DMS153 treated with DMSO at 0.1 percent for 48 hours (cell line): ENCODE measurements at regions not wholly inside any gene's neighbourhood (a gene's known extent, or its start where the extent isn't known, plus 50 kb on each side); places are given as distances from the start of the nearest gene placed in this dataset.

ENCODE experiments used
- DNase-seq: peaks from one replicate; lab custom pipeline; 2025; ENCODE audit not compliant: unreplicated experiment; lab: John Stamatoyannopoulos, UW

GRCh38 chr22:46065691-46066454 lies 84.5 kb upstream of the PPARA start:
- DNase-seq: no peak

DNA sequence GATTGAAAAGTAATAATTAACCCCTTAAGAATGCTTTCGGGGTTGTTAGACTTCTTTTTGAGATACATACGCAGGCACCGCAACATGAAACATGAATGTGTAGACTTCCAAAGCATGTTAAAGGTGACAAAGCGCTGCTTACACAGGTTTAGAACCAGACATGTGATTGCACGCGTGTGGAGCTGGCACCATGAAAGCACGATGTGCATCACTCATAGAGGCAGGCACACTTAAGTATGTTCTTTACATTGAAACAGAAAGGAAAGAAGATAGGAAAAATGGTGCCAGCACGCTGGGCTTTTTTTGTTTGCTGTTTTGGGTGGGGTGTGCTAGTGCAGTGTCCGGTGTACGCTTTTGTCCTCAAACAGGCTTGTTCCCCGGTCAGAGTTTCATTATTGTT lies 83.6 kb upstream of the PPARA start:
- DNase-seq: no peak

DNA sequence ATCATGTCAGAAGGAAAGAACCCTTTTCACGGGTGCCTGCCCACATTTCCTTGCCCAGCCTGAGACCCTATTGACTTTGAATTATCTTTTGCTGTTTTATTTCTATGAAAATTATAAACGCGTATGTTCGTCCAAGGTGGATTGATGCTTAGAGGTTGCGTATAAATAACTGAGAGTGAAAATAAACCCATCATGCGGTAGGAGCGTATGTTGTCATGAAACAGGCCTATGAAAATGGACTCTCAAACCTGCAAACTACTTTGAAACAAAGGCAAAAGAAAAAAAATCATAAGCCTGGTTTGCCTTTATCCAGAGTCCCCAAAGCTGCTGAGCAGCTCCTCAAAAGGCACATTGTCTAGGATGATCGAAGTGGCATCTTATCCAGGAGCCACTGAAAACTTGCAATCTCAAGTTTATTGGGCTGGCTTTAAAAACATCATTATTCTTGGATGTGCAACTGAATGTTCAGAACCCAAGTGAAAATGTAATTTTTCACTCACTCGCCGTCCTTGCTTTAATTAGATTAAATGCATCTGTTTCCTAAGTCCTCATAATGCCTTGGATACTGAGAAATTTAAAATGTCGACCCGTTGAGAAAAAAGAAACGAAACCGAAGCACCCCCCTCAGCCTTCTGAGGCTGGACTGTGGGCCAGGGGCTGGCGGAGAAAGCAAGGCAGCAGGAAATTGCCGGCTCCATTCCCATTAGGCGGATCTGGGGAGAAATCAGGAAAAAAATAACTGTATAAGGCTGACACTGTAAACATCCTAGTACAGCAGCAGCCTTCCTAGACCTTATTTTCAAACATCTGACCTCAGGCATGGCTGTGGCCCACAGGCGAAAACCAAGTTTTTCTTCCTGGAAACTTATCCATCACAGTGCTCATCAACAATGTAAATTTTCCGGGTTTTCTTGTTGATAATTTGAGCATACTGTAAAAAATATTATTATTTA lies 82.9 kb upstream of the PPARA start:
- DNase-seq: no peak

DNA sequence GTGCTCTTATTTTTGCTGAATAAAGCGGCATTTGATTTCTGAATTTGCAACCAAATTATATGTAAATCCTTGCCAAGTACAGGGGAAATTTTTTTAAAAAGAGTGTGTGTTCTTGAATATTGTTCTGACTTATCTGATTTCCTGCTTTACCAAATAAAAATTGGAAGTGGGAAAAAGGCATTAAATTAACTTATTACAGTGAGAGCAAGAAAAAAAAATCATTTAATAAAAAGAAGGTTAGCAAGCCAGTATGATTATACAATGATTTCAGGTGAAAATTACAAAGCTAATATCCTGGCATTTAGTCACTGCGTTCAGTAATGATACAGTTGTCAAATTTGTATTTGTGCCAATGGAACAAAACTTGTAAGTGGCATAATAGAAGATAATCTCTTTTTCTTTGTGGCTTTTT lies 82.1 kb upstream of the PPARA start:
- no peak for DNase-seq

- no peak for DNase-seq
These were observed 81.5 kb upstream of the PPARA start for GRCh38 chr22:46068593-46069491.

DNA sequence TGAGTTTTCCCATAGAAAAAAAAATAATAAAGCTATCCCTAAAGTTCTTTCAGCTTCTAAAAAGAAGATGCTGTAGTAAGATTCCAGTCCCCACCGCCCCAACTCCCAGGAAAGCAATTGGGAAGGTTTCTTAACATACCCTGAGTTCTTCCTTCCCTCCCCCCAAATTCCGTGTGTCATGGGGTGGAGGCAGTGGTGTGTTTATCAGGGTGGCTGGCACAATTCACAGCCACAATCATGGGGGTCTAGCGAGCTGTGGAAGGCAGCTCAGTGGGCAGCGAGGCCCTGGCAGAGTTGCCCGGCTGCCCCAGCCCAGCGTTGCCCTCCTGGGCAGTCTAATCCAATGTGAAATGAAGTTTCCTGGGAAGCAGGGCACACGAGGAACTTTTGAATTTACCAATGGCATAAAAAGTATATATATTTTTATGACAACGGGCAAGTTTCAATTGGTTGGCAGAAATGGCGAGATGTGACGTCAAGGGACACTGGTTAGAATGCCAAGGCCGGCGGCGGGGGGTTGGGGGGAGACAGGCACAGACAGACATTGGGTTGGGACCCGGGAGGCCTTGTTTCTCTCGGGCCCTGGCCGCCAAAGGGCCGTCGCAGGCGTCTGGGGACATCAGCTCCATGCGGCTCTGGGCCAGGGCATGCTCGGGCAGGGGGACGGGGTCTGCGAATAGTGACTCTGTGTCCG lies 80.7 kb upstream of the PPARA start:
- no peak for DNase-seq

DNA sequence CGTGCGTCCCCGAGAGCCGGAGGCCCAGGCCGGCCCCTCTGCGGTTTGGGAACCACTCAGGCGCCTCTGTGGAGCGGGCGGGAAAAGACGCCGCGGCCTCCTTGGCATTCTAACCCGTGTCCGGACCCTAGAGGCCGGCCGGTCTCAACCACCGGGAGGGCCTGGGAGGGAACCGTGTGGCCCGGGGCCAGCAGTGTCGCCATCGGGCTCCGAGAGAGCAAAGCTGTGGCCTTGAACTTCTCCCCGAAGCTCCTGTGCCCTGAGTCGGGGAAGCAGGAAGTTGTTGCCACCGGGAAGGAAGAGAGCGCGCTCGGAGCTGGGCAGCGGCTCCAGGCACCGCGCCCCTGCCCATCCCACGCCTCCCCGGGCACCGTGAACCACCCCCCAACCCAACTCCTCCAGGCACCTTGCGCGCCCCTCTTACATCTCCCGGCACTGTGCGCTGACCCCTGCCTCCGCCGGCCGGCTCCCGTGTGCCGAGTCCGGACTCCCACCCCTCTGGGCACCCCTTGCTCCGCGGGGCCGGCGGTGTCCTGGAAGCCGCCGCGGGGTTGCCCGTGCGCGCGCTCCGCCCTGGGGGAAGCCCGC lies 80.0 kb upstream of the PPARA start:
- no peak for DNase-seq

DNA sequence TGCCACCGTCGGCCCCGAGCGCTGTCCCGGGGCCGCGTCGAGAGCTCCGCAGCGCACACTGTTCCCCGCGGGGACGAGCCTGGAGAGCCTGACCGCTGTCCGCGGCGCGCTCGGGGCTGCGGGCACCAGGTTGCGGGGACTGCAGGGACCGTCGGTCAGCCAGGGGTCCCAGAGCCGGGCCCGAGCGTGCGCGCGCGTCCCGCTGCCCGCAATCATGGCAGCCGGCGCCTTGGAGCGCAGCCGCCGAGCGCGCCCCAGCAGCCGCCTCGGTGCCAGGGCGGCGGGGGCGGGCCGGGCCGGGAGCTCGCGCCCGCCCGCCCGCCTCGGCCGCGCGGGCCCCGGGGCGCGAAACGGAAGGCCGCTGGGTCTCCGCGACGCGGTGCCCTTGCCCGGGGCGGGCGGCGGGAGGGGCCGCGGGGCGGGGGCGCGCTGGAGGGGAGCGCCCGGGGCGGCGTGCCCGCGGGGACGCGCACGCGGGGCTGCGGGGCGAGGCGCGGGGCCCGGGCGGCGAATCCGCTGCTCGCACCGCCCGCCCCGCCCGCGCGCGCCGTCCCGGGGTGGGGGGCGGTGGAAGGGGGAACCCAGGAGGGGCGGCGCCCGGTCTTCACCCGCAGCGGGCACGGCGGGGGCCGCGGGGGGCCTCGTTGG lies 79.4 kb upstream of the PPARA start:
- DNase-seq: no peak

GRCh38 chr22:46071451-46072109 lies 78.7 kb upstream of the PPARA start:
- no peak for DNase-seq

- DNase-seq: no peak
These were observed 78.0 kb upstream of the PPARA start for GRCh38 chr22:46072110-46072881.

- DNase-seq: no peak
These were observed 77.2 kb upstream of the PPARA start for GRCh38 chr22:46072981-46073682.

- no peak for DNase-seq
These were observed 76.4 kb upstream of the PPARA start for GRCh38 chr22:46073683-46074504.

GRCh38 chr22:46074771-46075551 lies 75.4 kb upstream of the PPARA start:
- DNase-seq: no peak

- DNase-seq: no peak
These were observed 74.4 kb upstream of the PPARA start for GRCh38 chr22:46075764-46076531.

DNA sequence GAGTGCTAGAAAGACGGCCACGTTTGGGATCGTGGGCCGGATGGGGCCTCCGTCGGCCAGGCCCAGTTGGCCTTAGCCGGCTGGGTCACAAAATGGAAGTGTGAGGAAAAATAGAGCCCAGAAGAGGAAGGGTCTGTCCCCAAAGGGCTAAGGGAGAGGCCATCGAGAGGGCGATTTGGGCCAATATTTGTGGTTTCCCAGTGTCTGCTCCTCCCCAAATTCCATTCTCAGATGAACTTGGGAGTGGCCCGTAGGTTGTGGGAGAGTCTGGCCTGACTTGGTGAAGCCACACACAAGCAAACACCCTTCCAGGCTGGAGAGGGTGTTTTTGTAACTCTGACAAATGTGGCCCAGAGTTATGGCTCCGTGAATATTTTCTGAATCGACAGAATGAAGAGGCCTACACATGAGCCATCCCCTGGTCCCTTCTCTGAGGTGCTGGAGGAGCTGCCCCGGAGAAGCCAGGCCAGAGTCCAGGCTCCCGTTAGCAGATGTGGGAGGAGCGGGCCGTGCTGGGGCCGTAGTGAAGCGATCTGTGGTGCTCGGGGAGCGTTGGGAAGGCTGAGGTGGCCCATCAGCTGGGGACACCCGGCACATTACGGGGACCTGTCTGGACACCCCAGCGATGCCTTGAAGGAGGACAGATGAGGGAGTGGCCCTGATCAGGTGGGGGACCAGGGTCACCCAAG lies 73.5 kb upstream of the PPARA start:
- DNase-seq: no peak
